Activated naive CD4-positive, alpha-beta T cell treated with anti-CD3 and anti-CD28 coated beads, Interleukin-2, amount 10 ng/mL, durations not matched to agents 7 days and 5 days (primary cell): ENCODE measurements at regions not wholly inside any gene's neighbourhood (a gene's known extent, or its start where the extent isn't known, plus 50 kb on each side); places are given as distances from the start of the nearest gene placed in this dataset.

Source experiments
- CTCF ChIA-PET: fragments of 350-600 bp; sonication (Branson Sonifier 250); formaldehyde crosslinking; loops from one replicate; lab custom pipeline; 2021; ENCODE audit warnings: antibody characterized with exemption; lab: Charles Lee
- DNase-seq: peaks from one replicate; pipeline ENCODE4 v3.0.0-alpha.2; 2020
- H3K27ac Mint-ChIP-seq: one replicate; pipeline ENCODE4 v1.8.0; 2021; ENCODE audit warnings: mild to moderate bottlenecking, moderate library complexity, mixed read lengths
- H3K27me3 Mint-ChIP-seq: one replicate; pipeline ENCODE4 v1.8.0; 2021; ENCODE audit warnings: mild to moderate bottlenecking, mixed read lengths
- H3K36me3 Mint-ChIP-seq: one replicate; pipeline ENCODE4 v1.8.0; 2021; ENCODE audit warnings: mixed read lengths
- H3K4me1 Mint-ChIP-seq: one replicate; pipeline ENCODE4 v1.8.0; 2021; ENCODE audit warnings: mixed read lengths
- H3K4me3 Mint-ChIP-seq: one replicate; pipeline ENCODE4 v1.8.0; 2021; ENCODE audit warnings: mild to moderate bottlenecking, moderate library complexity, mixed read lengths
- H3K9me3 Mint-ChIP-seq: one replicate; pipeline ENCODE4 v1.8.0; 2021; ENCODE audit warnings: mixed read lengths

DNA sequence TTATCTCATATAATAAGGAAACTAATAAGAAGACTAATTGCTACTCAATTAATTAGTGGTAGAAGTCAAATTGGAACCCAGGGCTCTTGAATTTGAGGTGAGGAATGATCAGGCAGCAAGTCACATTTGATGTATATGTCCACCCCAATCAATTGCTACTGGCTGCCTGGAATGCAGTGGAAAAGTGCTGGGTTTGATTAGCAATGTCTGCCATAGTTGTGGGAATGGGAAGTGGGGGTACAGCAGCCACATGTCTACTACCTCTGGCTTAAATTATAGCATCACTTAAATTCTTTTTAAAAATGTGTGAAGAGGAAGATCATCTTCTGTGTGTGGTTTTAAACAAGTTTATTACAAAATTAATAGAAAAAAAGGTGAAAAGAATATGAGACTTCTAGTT is 50.8 kb upstream of the NAV2 start:
- CTCF ChIA-PET: no interaction called here
- no peaks in the 10 kb centered on the region for H3K36me3 Mint-ChIP-seq
- no peak overlapping the region for H3K27ac Mint-ChIP-seq
- H3K9me3 Mint-ChIP-seq: no peaks in the 10 kb centered on the region
- peaks cover 14% of the 10 kb centered on the region for H3K27me3 Mint-ChIP-seq
- DNase-seq: no peak
- H3K4me3 Mint-ChIP-seq: no peak overlapping the region
- peaks cover 2% of the 10 kb centered on the region for H3K4me1 Mint-ChIP-seq

GRCh38 chr11:19660076-19660475 is 52.6 kb upstream of the NAV2 start:
- Mint-ChIP-seq H3K9me3 (no peaks in the 10 kb centered on the region), H3K36me3 (no peaks in the 10 kb centered on the region), H3K4me1 (peaks cover 2% of the 10 kb centered on the region), H3K27ac (no peak overlapping the region), H3K27me3 (peaks cover 12% of the 10 kb centered on the region), H3K4me3 (no peak overlapping the region)
- DNase-seq: no peak
- CTCF ChIA-PET: no interaction called here

DNA sequence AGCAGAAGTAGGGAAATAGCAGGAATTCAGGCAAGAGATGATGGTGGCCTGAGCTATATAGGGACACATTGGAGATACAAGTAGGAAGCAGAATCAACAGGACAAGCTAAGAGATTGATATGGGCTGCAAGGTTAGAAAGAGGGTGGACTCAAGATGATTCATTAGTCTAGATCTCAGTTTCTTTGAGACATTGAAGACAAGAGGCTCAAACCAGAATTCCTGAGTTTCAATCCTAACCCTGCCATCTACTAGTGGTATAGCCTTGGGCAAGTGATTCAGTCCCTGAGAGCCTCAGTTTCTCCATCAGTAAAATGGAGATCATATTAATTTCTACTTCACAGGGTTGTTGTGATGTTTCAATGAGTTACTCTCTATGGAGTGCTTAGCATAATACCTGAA is 53.1 kb upstream of the NAV2 start:
- Mint-ChIP-seq H3K36me3 (no peaks in the 10 kb centered on the region), H3K9me3 (peaks cover 3% of the 10 kb centered on the region), H3K4me1 (peaks cover 2% of the 10 kb centered on the region), H3K4me3 (no peak overlapping the region), H3K27ac (no peak overlapping the region), H3K27me3 (peaks cover 8% of the 10 kb centered on the region)
- CTCF ChIA-PET: no interaction called here
- no peak for DNase-seq

GRCh38 chr11:19658344-19658743 is 54.3 kb upstream of the NAV2 start:
- peaks cover 3% of the 10 kb centered on the region for H3K9me3 Mint-ChIP-seq
- H3K4me3 Mint-ChIP-seq: no peak overlapping the region
- H3K36me3 Mint-ChIP-seq: no peaks in the 10 kb centered on the region
- CTCF ChIA-PET: no interaction called here
- H3K27ac Mint-ChIP-seq: no peak overlapping the region
- peaks cover 4% of the 10 kb centered on the region for H3K27me3 Mint-ChIP-seq
- no peak for DNase-seq
- H3K4me1 Mint-ChIP-seq: peaks cover 2% of the 10 kb centered on the region

DNA sequence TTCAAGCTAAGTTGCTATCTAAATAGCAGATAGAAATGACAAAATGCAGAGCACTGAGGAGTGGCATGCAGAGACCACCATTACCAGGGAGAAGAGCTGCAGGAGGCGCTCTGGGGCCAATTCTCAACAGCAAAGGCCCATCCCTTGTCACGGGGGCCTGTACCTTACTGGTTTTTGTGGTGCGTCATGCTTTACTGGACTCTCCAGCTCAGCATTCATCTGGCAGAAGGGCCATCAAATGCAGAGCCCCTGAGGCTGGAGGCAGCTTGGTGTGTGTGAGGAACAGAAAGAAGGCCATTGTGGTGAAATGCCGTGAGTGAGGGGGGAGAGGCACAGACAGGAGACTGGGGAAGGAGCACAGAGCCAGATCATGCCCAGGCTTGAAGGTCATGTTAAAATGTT is 56.5 kb upstream of the NAV2 start:
- CTCF ChIA-PET: no interaction called here
- H3K27ac Mint-ChIP-seq: no peak overlapping the region
- no peak for DNase-seq
- H3K4me1 Mint-ChIP-seq: peaks cover 2% of the 10 kb centered on the region
- no peaks in the 10 kb centered on the region for H3K36me3 Mint-ChIP-seq
- peaks cover 4% of the 10 kb centered on the region for H3K27me3 Mint-ChIP-seq
- H3K9me3 Mint-ChIP-seq: peaks cover 3% of the 10 kb centered on the region
- no peak overlapping the region for H3K4me3 Mint-ChIP-seq

- H3K4me3 Mint-ChIP-seq: no peak overlapping the region
- H3K9me3 Mint-ChIP-seq: peaks cover 3% of the 10 kb centered on the region
- peaks cover 4% of the 10 kb centered on the region for H3K27me3 Mint-ChIP-seq
- CTCF ChIA-PET: interaction anchor here (1.2 kb wide), 1 partner anchor 83 kb away, joined by 3 read pairs; no protein-coding TSS in a partner anchor
- no peaks in the 10 kb centered on the region for H3K4me1 Mint-ChIP-seq
- DNase-seq: no peak
- H3K27ac Mint-ChIP-seq: no peak overlapping the region
- no peaks in the 10 kb centered on the region for H3K36me3 Mint-ChIP-seq
Measured at GRCh38 chr11:19652623-19653375, 59.8 kb upstream of the NAV2 start.

- DNase-seq: no peak
- Mint-ChIP-seq H3K36me3 (no peaks in the 10 kb centered on the region), H3K27ac (no peak overlapping the region), H3K9me3 (peaks cover 3% of the 10 kb centered on the region), H3K27me3 (no peaks in the 10 kb centered on the region), H3K4me1 (no peaks in the 10 kb centered on the region), H3K4me3 (no peak overlapping the region)
- CTCF ChIA-PET: interaction anchor here (1.2 kb wide), 1 partner anchor 82 kb away, joined by 3 read pairs; no protein-coding TSS in a partner anchor
Measured at GRCh38 chr11:19651653-19652052, 61.0 kb upstream of the NAV2 start.

GRCh38 chr11:19651028-19651427 is 61.6 kb upstream of the NAV2 start:
- H3K4me1 Mint-ChIP-seq: no peaks in the 10 kb centered on the region
- H3K4me3 Mint-ChIP-seq: no peak overlapping the region
- H3K9me3 Mint-ChIP-seq: peaks cover 3% of the 10 kb centered on the region
- CTCF ChIA-PET: interaction anchor here (0.6 kb wide), 1 partner anchor 250 kb away, joined by 3 read pairs; no protein-coding TSS in a partner anchor
- no peak overlapping the region for H3K27ac Mint-ChIP-seq
- no peaks in the 10 kb centered on the region for H3K27me3 Mint-ChIP-seq
- H3K36me3 Mint-ChIP-seq: no peaks in the 10 kb centered on the region
- no peak for DNase-seq

DNA sequence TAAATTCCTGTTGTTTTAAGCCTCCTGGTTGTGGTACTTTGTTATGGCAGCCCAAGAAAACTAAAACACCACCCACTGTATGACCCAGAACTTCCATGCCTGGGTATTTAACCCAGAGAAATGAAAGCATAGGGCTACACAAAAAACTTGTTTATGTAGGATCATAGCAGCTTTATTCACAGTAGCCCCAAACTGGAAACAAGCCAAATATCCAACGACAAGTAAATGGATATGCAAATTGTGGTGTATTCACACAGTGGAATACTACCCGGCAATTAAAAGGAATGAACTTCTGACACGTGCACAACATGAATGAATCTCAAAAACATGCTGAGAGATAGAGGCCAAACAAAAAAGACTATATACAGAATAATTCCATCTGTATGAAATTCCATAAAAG is 62.2 kb upstream of the NAV2 start:
- Mint-ChIP-seq H3K9me3 (peaks cover 3% of the 10 kb centered on the region), H3K4me1 (no peaks in the 10 kb centered on the region), H3K36me3 (no peaks in the 10 kb centered on the region), H3K27me3 (no peaks in the 10 kb centered on the region), H3K4me3 (no peak overlapping the region), H3K27ac (no peak overlapping the region)
- DNase-seq: no peak
- CTCF ChIA-PET: interaction anchor here (0.6 kb wide), 1 partner anchor 250 kb away, joined by 3 read pairs; no protein-coding TSS in a partner anchor

- DNase-seq: no peak
- Mint-ChIP-seq H3K36me3 (no peaks in the 10 kb centered on the region), H3K4me3 (no peak overlapping the region), H3K27me3 (no peaks in the 10 kb centered on the region), H3K9me3 (no peaks in the 10 kb centered on the region), H3K27ac (no peak overlapping the region), H3K4me1 (no peaks in the 10 kb centered on the region)
- CTCF ChIA-PET: no interaction called here
Measured at GRCh38 chr11:19649751-19650150, 62.9 kb upstream of the NAV2 start.

GRCh38 chr11:19648321-19648720 is 64.3 kb upstream of the NAV2 start:
- H3K4me1 Mint-ChIP-seq: no peaks in the 10 kb centered on the region
- no peak overlapping the region for H3K4me3 Mint-ChIP-seq
- no peaks in the 10 kb centered on the region for H3K9me3 Mint-ChIP-seq
- H3K36me3 Mint-ChIP-seq: no peaks in the 10 kb centered on the region
- CTCF ChIA-PET: no interaction called here
- no peak for DNase-seq
- H3K27me3 Mint-ChIP-seq: no peaks in the 10 kb centered on the region
- H3K27ac Mint-ChIP-seq: no peak overlapping the region

GRCh38 chr11:19647816-19648215 is 64.8 kb upstream of the NAV2 start:
- CTCF ChIA-PET: no interaction called here
- H3K4me1 Mint-ChIP-seq: no peaks in the 10 kb centered on the region
- no peak overlapping the region for H3K4me3 Mint-ChIP-seq
- no peaks in the 10 kb centered on the region for H3K36me3 Mint-ChIP-seq
- H3K9me3 Mint-ChIP-seq: no peaks in the 10 kb centered on the region
- no peak for DNase-seq
- no peaks in the 10 kb centered on the region for H3K27me3 Mint-ChIP-seq
- H3K27ac Mint-ChIP-seq: no peak overlapping the region

GRCh38 chr11:19646921-19647320 is 65.7 kb upstream of the NAV2 start:
- H3K4me1 Mint-ChIP-seq: no peaks in the 10 kb centered on the region
- H3K4me3 Mint-ChIP-seq: no peak overlapping the region
- no peak overlapping the region for H3K27ac Mint-ChIP-seq
- CTCF ChIA-PET: no interaction called here
- no peaks in the 10 kb centered on the region for H3K27me3 Mint-ChIP-seq
- H3K36me3 Mint-ChIP-seq: no peaks in the 10 kb centered on the region
- no peaks in the 10 kb centered on the region for H3K9me3 Mint-ChIP-seq
- no peak for DNase-seq

DNA sequence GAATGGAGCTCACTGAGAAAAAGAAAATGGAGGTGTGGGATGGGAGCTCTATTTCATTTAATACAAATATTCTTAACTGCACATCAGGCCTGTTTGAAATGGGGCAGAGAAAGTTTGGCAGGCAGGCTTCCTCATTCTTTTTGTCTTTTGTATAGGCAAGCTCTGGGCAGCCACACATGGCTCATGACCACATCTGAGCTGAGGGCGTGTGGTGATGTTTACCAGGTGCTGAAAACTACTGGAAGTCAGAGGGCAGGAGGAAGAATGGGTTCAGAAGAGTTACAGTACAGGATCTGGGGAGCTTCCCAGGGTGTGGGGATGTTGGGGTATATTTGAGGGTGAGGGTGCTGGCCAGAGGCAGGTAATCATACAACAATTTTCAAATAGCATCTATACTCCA is 66.3 kb upstream of the NAV2 start:
- Mint-ChIP-seq H3K36me3 (no peaks in the 10 kb centered on the region), H3K9me3 (no peaks in the 10 kb centered on the region), H3K27me3 (no peaks in the 10 kb centered on the region), H3K27ac (no peak overlapping the region), H3K4me1 (no peaks in the 10 kb centered on the region), H3K4me3 (no peak overlapping the region)
- no peak for DNase-seq
- CTCF ChIA-PET: no interaction called here

- CTCF ChIA-PET: no interaction called here
- Mint-ChIP-seq H3K4me3 (no peak overlapping the region), H3K4me1 (no peaks in the 10 kb centered on the region), H3K27me3 (no peaks in the 10 kb centered on the region), H3K9me3 (no peaks in the 10 kb centered on the region), H3K36me3 (no peaks in the 10 kb centered on the region), H3K27ac (no peak overlapping the region)
- no peak for DNase-seq
Measured at GRCh38 chr11:19644316-19644715, 68.3 kb upstream of the NAV2 start.
